Motor neuron (in vitro differentiated cells): ENCODE measurements at regions not wholly inside any gene's neighbourhood (a gene's known extent, or its start where the extent isn't known, plus 50 kb on each side); places are given as distances from the start of the nearest gene placed in this dataset.
A peak's percentile ranks its signal among the peaks of the same experiment; 100 is the strongest.

ENCODE experiments used
- ATAC-seq, 8 experiments: fragments of 200-7000 bp; cut with Tn5 transposase; replicated peaks in 6 of 8; 2 replicates each; pipeline ENCODE4 v1.8.0; 2021; ENCODE audit warnings: mild to moderate bottlenecking in 8 of 8, moderate library complexity in 8 of 8
- H3K27ac ChIP-seq, 2 donors: fragments of 250-450 bp; sonication (Bioruptor Pico); 2 replicates each; pipeline ENCODE4 v1.9.0; 2021; ENCODE audit warnings: antibody characterized with exemption in 2 of 2, mild to moderate bottlenecking in 2 of 2, moderate library complexity in 1 of 2
- H3K4me1 ChIP-seq, 2 donors: fragments of 250-450 bp; sonication (Bioruptor Pico); replicated peaks in 1 of 2; 2 replicates each; pipeline ENCODE4 v1.6.1; 2021; ENCODE audit warnings: antibody characterized with exemption in 2 of 2, mild to moderate bottlenecking in 2 of 2, moderate library complexity in 1 of 2
- H3K4me3 ChIP-seq, 5 donors: fragments of 250-450 bp; sonication (Bioruptor Pico); 2 replicates each; pipeline ENCODE4 v1.9.0; 2021; ENCODE audit warnings: antibody characterized with exemption in 5 of 5, mild to moderate bottlenecking in 5 of 5, moderate library complexity in 4 of 5
- WGBS, 10 experiments: fragments of 450-650 bp; shearing (Covaris generic); methylation state at CpG; one replicate each; pipeline ENCODE4 v1.0.0; 2022; 5-methylcytosine and 5-hydroxymethylcytosine counted together
- in situ Hi-C, 9 experiments: fragments of 400-800 bp; cut with MboI; loops; one replicate each; pipeline ENCODE4 v1.15.0; 2021; ENCODE audit warnings: low sequenced_read_pairs in 9 of 9, low pct_unique_long_range_greater_than_20kb in 2 of 9; ENCODE audit not compliant: unreplicated experiment in 9 of 9

GRCh38 chr3:160069986-160070385 lies 81.4 kb downstream of the IL12A start:
- WGBS, 10 experiments: 0 to 90% (median 50%) methylated on average over 1 to 3 of the region's 3 CpGs; no CpG with 5 or more reads in 3 of the 10 experiments
- no peak for ATAC-seq
- in situ Hi-C loops: no loop called here
- no peak overlapping the region for H3K4me3 ChIP-seq
- H3K4me1 ChIP-seq: no peaks in the 10 kb centered on the region
- H3K27ac ChIP-seq: no peak overlapping the region

GRCh38 chr3:160076519-160076918 lies 87.9 kb downstream of the IL12A start:
- Histone ChIP-seq H3K4me1 (no peaks in the 10 kb centered on the region), H3K27ac (no peak overlapping the region), H3K4me3 (no peak overlapping the region)
- in situ Hi-C loops: no loop called here
- ATAC-seq: no peak
- WGBS, 10 experiments: 60 to 100% (median 91%) methylated on average over 1 to 3 of the region's 3 CpGs; no CpG with 5 or more reads in 4 of the 10 experiments

GRCh38 chr3:160078533-160078932 lies 89.9 kb downstream of the IL12A start:
- H3K4me1 ChIP-seq: no peaks in the 10 kb centered on the region
- in situ Hi-C loops: no loop called here
- H3K4me3 ChIP-seq: no peak overlapping the region
- ATAC-seq: no peak
- no peak overlapping the region for H3K27ac ChIP-seq
- 17 to 100% (median 90%) methylated on average over 1 to 3 of the region's 3 CpGs; no CpG with 5 or more reads in 1 of the 10 experiments for WGBS, 10 experiments

- ATAC-seq: no peak
These were observed 93.4 kb downstream of the IL12A start for GRCh38 chr3:160081958-160082533.

GRCh38 chr3:160084998-160085397 lies 96.4 kb downstream of the IL12A start:
- in situ Hi-C loops: no loop called here
- Histone ChIP-seq H3K4me3 (no peak overlapping the region), H3K27ac (no peak overlapping the region), H3K4me1 (no peaks in the 10 kb centered on the region)
- ATAC-seq: no peak
- WGBS, 10 experiments: 60 to 100% (median 80%) methylated on average over 1 of the region's 1 CpG; no CpG with 5 or more reads in 2 of the 10 experiments

More at GRCh38 chr3:160081958-160082533, 93.4 kb downstream of the IL12A start:
- no peak overlapping the region for H3K4me3 ChIP-seq
- in situ Hi-C loops: no loop called here
- 63 to 83% (median 80%) methylated on average over 1 to 2 of the region's 2 CpGs; no CpG with 5 or more reads in 1 of the 10 experiments for WGBS, 10 experiments
- no peaks in the 10 kb centered on the region for H3K4me1 ChIP-seq
- no peak overlapping the region for H3K27ac ChIP-seq

GRCh38 chr3:160088492-160089137 lies 100.0 kb downstream of the IL12A start:
- ATAC-seq: no peak
- no peak overlapping the region for H3K4me3 ChIP-seq
- H3K27ac ChIP-seq: no peak overlapping the region
- H3K4me1 ChIP-seq: no peaks in the 10 kb centered on the region
- 40 to 100% (median 86%) methylated on average over 1 to 3 of the region's 3 CpGs; no CpG with 5 or more reads in 1 of the 10 experiments for WGBS, 10 experiments
- in situ Hi-C loops: no loop called here

GRCh38 chr3:160090653-160091052 lies 102.0 kb downstream of the IL12A start:
- no peak overlapping the region for H3K27ac ChIP-seq
- in situ Hi-C loops: no loop called here
- H3K4me1 ChIP-seq: no peaks in the 10 kb centered on the region
- 65 to 100% (median 82%) methylated on average over 2 to 4 of the region's 4 CpGs; no CpG with 5 or more reads in 4 of the 10 experiments for WGBS, 10 experiments
- ATAC-seq: no peak
- H3K4me3 ChIP-seq: no peak overlapping the region

- WGBS, 10 experiments: 62 to 97% (median 86%) methylated on average over 2 to 4 of the region's 4 CpGs; no CpG with 5 or more reads in 1 of the 10 experiments
- Histone ChIP-seq H3K4me3 (no peak overlapping the region), H3K27ac (no peak overlapping the region), H3K4me1 (no peaks in the 10 kb centered on the region)
- no peak for ATAC-seq
- in situ Hi-C loops: no loop called here
These were observed 102.8 kb downstream of the IL12A start for GRCh38 chr3:160091441-160091840.

GRCh38 chr3:160092760-160093159 lies 104.1 kb downstream of the IL12A start:
- in situ Hi-C loops: no loop called here
- Histone ChIP-seq H3K27ac (no peak overlapping the region), H3K4me1 (no peaks in the 10 kb centered on the region), H3K4me3 (no peak overlapping the region)
- WGBS, 10 experiments: 70 to 94% (median 88%) methylated on average over 2 to 4 of the region's 4 CpGs; no CpG with 5 or more reads in 2 of the 10 experiments
- ATAC-seq: no peak

- WGBS, 10 experiments: 33 to 90% (median 76%) methylated on average over 2 to 3 of the region's 4 CpGs; no CpG with 5 or more reads in 6 of the 10 experiments
- in situ Hi-C loops: no loop called here
These were observed 105.9 kb downstream of the IL12A start for GRCh38 chr3:160094562-160094961.

GRCh38 chr3:160097478-160097877 lies 108.8 kb downstream of the IL12A start:
- no peaks in the 10 kb centered on the region for H3K4me1 ChIP-seq
- H3K27ac ChIP-seq: no peak overlapping the region
- ATAC-seq: peak in 1 of 8 experiments; percentile 50
- no peak overlapping the region for H3K4me3 ChIP-seq
- 80 to 100% (median 86%) methylated on average over 1 to 6 of the region's 11 CpGs; no CpG with 5 or more reads in 3 of the 10 experiments for WGBS, 10 experiments
- in situ Hi-C loops: no loop called here

More at GRCh38 chr3:160094562-160094961, 105.9 kb downstream of the IL12A start:
- Histone ChIP-seq H3K4me3 (no peak overlapping the region), H3K4me1 (no peaks in the 10 kb centered on the region), H3K27ac (no peak overlapping the region)
- no peak for ATAC-seq

GRCh38 chr3:160098261-160098908 lies 109.8 kb downstream of the IL12A start:
- peak in 2 of 8 experiments; percentile 51 to 70 for ATAC-seq
- 20 to 100% (median 65%) methylated on average over 1 to 5 of the region's 5 CpGs; no CpG with 5 or more reads in 4 of the 10 experiments for whole genome bisulfite sequencing, 10 experiments
- no peak overlapping the region for H3K27ac ChIP-seq
- H3K4me1 ChIP-seq: no peaks in the 10 kb centered on the region
- H3K4me3 ChIP-seq: no peak overlapping the region
- in situ Hi-C loops: no loop called here

- Histone ChIP-seq H3K4me1 (no peaks in the 10 kb centered on the region), H3K4me3 (no peak overlapping the region), H3K27ac (no peak overlapping the region)
- ATAC-seq: peak in 2 of 8 experiments; percentile 48 to 65
- WGBS, 10 experiments: 17 to 80% (median 61%) methylated on average over 1 to 3 of the region's 3 CpGs
- in situ Hi-C loops: no loop called here
These were observed 110.4 kb downstream of the IL12A start for GRCh38 chr3:160098926-160099626.
